GM21723 (cell line): ENCODE measurements at regions not wholly inside any gene's neighbourhood (a gene's known extent, or its start where the extent isn't known, plus 50 kb on each side); places are given as distances from the start of the nearest gene placed in this dataset.
"Not testable (repeated sequence)": the region's sequence is repeated elsewhere in the genome, so short reads cannot be mapped to it uniquely, and the experiment has no call there.

Experiments
- ATAC-seq: cut with Tn5 transposase; IDR thresholded peaks from one replicate; pipeline ENCODE4 v1.9.1; 2021; ENCODE audit warnings: mild to moderate bottlenecking, moderate library complexity; ENCODE audit not compliant: unreplicated experiment

DNA sequence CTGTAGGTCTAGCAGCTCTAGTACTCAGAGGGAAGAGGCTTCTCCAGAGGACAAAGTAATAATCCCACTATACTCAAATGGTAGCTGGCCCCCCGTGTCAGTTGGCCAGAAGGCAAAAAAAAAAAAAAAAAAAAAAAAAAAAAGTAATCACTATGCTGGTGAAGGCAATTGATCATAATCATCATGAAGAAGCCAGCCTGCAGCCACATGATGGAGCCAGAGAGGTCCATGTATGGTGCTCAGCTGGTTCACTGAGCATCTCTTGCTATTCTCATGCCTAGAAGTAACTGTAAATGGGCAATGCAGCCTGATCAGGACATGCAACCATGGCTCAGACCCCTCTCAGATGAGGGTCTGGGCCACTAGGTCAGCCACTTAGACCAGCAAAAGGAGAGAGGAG is 378.8 kb downstream of the MED13L start:
- ATAC-seq, result no peak

DNA sequence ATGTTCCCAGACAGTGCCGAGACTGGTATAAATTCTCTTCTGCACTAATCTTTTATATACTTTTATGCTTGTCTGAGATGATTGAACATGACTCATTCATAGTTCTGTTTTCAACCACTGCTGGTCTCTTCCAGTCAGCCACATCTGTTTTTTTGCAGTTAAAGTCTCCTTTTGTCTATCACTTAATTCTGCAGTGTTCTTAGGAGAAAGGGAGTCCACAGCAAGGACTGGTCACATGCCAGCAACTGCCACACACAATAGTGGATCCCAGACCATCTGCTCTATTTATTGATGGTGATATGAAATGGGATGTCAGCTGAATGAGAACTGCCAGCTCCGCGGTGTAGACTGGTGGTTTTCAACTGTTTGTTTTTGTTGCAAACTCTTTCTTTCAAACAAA is 379.8 kb downstream of the MED13L start:
- no peak for ATAC-seq

GRCh38 chr12:115895247-115895646 is 382.2 kb downstream of the MED13L start:
- no peak for ATAC-seq

GRCh38 chr12:115891556-115892164 is 385.8 kb downstream of the MED13L start:
- no peak for ATAC-seq

- no peak for ATAC-seq
Observed at GRCh38 chr12:115886666-115887065, 390.8 kb downstream of the MED13L start.

DNA sequence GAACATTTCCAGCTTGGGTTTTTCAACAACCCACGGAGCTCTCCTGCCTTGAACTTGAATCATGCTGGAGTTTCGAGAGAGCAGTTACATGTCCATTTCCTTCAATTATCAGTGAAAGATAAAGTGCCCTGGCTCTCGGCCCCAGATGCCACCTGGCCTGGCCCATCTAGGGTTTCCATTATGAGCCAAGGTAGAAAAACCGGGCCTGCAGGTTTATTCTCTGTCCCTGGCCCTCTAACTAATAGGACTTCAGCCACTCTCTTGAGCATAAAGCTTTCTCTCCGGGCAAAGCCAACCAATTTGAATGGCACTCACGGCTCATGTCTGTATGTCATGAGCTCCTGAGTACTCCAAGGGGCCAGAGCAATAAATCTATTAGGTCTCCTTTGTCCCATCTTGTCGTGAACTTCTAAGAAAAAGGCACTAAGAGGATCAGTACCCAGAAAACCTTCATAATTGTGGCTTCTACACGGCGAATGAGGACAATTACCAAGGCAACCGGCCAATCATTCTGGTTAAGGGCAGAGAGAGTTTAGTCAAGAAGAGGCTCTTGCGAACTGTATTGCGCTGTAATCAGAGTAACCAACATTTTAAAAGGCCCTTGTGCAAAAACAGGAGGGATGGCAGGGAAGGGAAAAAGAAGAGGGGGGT is 392.3 kb downstream of the MED13L start:
- ATAC-seq, result no peak

DNA sequence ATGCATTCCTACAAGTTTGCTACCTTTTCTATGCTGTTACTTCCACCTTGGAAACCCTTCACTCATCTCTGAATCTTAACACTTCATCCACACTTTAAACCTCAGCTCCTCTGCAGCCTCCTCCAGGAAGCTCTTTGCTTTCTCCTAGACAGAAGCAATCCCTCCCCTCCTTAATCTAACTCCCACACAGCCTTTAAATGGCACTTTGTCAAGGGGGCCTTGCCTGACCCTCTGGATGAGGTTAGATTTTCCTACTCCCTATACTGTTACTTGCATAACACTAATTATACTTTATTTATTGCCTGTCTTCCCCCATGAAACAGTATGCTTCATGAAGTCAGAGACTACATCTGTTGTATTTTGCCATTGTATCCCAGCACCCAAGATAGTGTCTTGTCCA is 394.6 kb downstream of the MED13L start:
- no peak for ATAC-seq

- ATAC-seq, result no peak
Observed at GRCh38 chr12:115880238-115880637, 397.3 kb downstream of the MED13L start.

DNA sequence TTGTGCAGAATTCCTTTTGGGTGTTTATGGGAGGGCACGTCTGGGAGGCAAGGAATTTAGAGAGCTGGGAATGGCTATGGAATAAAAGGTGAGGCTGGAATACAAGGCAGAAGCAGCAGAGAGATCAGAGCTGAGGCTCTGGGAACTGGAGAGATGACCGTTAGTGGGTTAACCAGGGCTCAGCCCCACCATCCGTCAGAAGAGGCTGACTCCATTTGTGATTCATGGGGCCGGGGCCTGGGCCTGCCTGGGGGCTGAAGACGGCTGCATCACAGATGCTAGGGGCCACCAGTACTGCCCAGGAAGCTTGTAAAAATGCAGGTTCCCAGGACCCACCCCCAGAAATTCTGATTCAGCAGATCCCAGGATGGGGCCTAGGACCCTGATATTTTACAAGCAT is 398.1 kb downstream of the MED13L start:
- ATAC-seq, result no peak

DNA sequence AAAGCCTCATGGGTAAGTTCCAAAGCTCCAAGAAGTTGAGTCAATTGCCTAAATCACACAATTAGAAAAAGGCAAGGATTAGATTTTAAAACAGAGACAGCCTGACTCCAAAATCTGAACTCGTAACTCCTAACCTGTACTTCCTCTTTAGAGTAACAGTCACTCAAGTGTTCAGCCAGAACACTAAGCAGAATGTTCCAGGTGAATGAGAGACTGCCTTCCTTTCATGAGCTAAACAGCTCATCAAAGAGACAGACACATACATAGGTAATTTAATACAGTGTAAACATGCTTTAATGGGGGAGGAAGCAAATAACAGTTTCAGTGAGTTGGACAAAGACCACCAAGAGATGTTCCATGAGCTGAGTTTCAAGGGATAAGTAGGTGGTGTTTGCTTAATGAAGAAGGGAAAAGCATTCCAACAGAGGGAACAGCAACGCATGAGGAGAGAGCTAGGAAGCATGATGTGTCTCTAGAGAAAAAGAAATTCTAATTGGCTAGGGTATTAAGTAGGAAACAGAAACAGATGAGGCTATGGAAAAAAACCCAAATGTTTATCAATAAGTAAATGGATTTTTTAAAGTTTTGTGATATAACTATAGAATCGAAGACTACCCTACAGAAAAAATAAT is 403.9 kb downstream of the MED13L start:
- no peak for ATAC-seq

GRCh38 chr12:115872919-115873357 is 404.6 kb downstream of the MED13L start:
- ATAC-seq, result no peak

DNA sequence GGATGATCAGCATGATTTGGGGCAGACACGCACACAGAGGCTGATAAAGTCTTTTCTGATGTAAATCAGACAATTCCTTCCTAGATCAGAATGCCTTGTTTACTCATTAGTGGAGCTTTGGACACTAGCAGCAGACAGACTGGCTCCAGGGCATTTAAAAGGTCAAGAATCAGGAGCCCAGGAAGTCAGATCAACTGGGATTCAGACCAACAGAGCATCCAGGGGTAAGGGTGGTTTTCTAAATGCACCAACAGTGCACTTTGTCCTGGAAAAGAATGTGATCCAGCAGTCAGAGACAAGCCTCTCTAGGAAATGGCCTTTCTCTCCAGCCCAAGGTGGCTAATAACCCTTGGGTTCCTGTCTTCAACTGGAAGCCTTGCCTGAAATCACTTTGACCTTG is 405.3 kb downstream of the MED13L start:
- no peak for ATAC-seq

DNA sequence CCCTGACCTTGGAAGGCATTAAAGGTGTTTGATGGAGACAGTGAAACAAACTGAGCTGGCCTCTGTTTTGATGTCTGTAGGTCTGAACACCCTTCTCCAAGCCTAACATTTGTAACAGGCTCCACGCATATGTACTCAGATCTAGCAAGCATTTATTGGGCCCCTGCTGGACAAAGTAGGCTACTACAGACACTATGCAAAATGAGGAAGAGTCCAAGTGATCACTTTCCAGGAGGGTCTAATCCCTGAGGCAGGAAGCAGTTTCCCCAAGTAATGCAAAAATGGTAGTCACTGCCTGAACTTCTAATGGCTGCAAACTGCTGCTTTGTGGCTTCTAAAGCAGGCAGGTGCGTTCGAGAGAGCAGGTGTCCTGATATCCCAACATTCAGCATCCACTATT is 405.8 kb downstream of the MED13L start:
- ATAC-seq, result no peak

GRCh38 chr12:115870510-115870909 is 407.0 kb downstream of the MED13L start:
- no peak for ATAC-seq

DNA sequence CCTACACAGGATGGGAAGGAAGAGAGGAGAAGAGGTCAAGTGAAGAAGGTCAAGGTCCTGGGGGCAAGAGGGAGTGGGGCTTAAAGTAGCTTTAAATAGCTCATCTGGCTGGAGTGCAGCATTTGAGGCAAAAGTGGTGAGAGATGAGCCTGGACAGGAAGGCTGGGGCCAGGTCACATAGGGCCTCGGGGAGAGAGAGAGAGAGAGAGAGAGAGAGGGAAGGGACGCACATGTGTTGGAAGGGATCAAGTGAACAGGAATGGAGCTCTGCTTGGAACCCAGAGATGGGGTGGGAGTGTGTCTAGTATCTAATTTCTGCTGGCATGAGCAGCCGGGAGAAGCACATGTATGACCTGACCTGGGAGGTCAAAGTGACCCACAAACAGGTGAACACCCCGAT is 407.5 kb downstream of the MED13L start:
- no peak for ATAC-seq

DNA sequence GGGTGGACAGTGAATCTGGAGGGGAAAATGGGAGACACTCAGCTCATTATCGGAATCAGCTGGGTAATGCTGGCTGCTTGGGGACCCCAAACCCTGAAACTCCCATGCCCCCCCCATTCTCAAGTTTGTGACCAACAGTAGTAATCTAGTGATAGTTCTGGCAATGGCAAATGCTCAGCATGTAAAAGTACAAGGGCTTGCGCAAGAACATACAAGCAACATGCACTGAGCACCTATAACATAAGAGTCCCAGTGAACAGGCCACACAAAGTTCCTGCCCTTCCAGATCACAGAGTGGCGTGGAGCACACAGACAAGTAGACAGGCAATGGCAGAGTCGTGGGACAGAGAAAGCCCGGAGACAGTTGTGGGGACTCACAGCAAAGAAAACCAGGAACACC is 407.9 kb downstream of the MED13L start:
- ATAC-seq, result no peak

DNA sequence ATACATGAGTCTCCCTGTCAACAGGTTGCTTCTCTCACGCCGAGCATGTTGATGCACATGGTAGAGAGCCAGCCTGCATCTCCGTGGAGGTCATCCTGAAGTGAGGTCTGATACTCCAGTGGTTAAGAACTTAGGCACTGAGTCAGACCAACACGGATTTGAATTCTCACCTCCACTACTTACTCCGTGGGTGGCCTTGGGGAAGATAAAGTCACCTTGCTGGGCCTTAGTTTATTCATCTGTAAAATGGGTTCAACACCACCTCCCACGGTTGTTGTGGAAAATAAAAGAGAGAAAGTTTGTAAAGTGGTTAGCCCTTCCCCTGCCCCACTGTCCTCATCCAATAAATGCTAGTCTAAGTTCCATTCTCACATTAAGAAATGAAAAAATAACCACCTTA is 408.9 kb downstream of the MED13L start:
- ATAC-seq, result no peak

GRCh38 chr12:115867854-115868253 is 409.6 kb downstream of the MED13L start:
- no peak for ATAC-seq

DNA sequence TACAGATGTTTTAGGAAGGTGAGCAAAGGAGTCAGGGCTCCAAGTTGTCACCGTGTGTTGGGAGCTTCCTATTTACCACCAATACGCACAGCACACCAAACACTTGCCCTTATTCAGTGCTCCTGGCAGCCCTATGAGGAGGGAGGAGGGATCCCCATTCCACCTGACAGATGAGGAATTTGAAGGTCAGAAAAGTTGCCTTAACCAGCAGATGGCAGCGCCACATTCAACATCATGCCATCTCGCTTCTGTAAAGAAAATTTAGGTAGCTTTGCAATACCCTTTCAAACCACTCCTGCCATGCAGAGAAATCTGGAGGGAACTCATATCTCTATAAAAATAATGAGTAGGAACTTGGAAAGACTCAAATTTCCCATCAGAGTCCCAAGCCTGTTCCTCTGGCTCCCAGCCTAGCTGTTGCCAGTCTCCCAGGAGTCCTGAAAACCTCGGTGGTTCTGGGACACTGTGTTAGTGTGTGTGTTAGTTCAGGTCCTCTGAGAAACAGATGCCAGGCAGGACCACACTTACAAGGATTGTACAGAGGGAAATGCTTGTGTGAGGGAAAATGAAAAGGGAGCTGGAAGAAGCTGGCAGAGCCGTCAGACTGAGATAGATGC is 410.5 kb downstream of the MED13L start:
- no peak for ATAC-seq

DNA sequence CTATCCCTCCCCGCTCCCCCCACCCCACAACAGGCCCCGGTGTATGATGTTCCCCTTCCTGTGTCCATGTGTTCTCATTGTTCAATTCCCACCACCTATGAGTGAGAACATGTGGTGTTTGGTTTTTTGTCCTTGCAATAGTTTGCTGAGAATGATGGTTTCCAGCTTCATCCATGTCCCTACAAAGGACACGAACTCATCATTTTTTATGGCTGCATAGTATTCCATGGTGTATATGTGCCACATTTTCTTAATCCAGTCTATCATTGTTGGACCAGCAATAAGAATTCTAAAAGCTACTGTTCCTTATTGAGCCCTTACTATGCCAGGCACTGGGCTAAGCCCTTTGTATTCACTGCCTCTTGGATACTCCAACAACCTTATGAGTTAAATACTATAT is 411.2 kb downstream of the MED13L start:
- ATAC-seq, result not testable (repeated sequence)

DNA sequence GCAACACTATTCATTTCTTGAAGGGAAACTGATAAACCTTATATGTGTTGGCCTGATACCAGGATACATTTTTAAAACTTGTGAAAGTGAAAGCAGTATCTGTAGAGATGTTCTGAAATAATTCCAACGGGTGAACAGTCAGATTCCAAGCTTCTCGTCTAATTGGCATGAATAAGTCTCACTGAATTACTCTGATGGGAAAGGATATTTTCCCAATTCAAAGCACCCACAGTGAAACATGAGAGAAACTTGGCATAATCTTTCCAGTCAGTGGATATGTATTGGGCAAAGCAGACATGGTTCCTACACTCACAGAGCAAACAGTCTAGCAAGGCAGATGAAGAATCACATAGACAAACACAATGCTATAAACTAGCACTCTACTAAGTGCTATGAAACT is 413.1 kb downstream of the MED13L start:
- no peak for ATAC-seq

GRCh38 chr12:115860619-115861018 is 416.9 kb downstream of the MED13L start:
- no peak for ATAC-seq
